MM.1S (cell line): ENCODE measurements at regions not wholly inside any gene's neighbourhood (a gene's known extent, or its start where the extent isn't known, plus 50 kb on each side); places are given as distances from the start of the nearest gene placed in this dataset.

ENCODE experiments used
- DNase-seq: peaks from one replicate; pipeline ENCODE4 v3.0.0-alpha.2; 2015
- H2AFZ ChIP-seq: fragments of 300-600 bp; sonication (generic); 2 replicates; pipeline ENCODE4 v1.6.0; 2016; ENCODE audit warnings: antibody characterized with exemption, low read length
- H3F3A ChIP-seq: fragments of 300-600 bp; sonication (generic); 2 replicates; pipeline ENCODE4 v1.6.1; 2016; ENCODE audit warnings: mild to moderate bottlenecking, antibody characterized with exemption, low read length, moderate library complexity, mixed read lengths; ENCODE audit not compliant: insufficient read depth
- H3K27ac ChIP-seq: fragments of 300-600 bp; sonication (generic); 2 replicates; pipeline ENCODE4 v1.5.1; 2016; ENCODE audit warnings: mild to moderate bottlenecking, low read length
- H3K27me3 ChIP-seq: fragments of 300-600 bp; sonication (generic); replicated peaks from 2 replicates; pipeline ENCODE4 v1.6.0; 2016; ENCODE audit warnings: low read length; ENCODE audit not compliant: insufficient read depth
- H3K36me3 ChIP-seq: fragments of 300-600 bp; sonication (generic); replicated peaks from 2 replicates; pipeline ENCODE4 v1.6.1; 2016; ENCODE audit warnings: mild to moderate bottlenecking, low read length, mixed read lengths; ENCODE audit not compliant: insufficient read depth
- H3K4me1 ChIP-seq: fragments of 300-600 bp; sonication (generic); 2 replicates; pipeline ENCODE4 v1.6.1; 2016; ENCODE audit warnings: low read length, mixed read lengths
- H3K4me2 ChIP-seq: fragments of 300-600 bp; sonication (generic); 2 replicates; pipeline ENCODE4 v1.6.0; 2016; ENCODE audit warnings: low read depth, low read length
- H3K4me3 ChIP-seq: fragments of 300-600 bp; sonication (generic); 2 replicates; pipeline ENCODE4 v1.5.1; 2016; ENCODE audit warnings: low read length, mixed read lengths
- H3K79me2 ChIP-seq: fragments of 300-600 bp; sonication (generic); 2 replicates; pipeline ENCODE4 v1.6.1; 2016; ENCODE audit warnings: mixed run types, low read length, mixed read lengths
- H3K9ac ChIP-seq: fragments of 300-600 bp; sonication (generic); 2 replicates; pipeline ENCODE4 v1.6.1; 2016; ENCODE audit warnings: low read length, mixed read lengths
- H3K9me2 ChIP-seq: fragments of 300-600 bp; sonication (generic); replicated peaks from 2 replicates; pipeline ENCODE4 v1.6.1; 2016; ENCODE audit warnings: mild to moderate bottlenecking, low read length, mixed read lengths; ENCODE audit not compliant: insufficient read depth
- H3K9me3 ChIP-seq: fragments of 300-600 bp; sonication (generic); replicated peaks from 2 replicates; pipeline ENCODE4 v1.6.1; 2016; ENCODE audit warnings: mild to moderate bottlenecking, low read length, mixed read lengths; ENCODE audit not compliant: insufficient read depth
- H4K20me1 ChIP-seq: fragments of 300-600 bp; sonication (generic); 2 replicates; pipeline ENCODE4 v1.6.1; 2016; ENCODE audit warnings: mild to moderate bottlenecking, low read length, moderate library complexity, mixed read lengths; ENCODE audit not compliant: insufficient read depth
- EZH2 ChIP-seq: fragments of 300-600 bp; sonication (generic); optimal IDR thresholded peaks from 2 replicates; pipeline ENCODE3; 2017; ENCODE audit warnings: low read depth, mild to moderate bottlenecking, antibody characterized with exemption, low read length, mixed read lengths
- EZH2phosphoT487 ChIP-seq: fragments of 300-600 bp; sonication (generic); IDR thresholded peaks from 2 replicates; pipeline ENCODE4 v1.6.1; 2018; ENCODE audit warnings: antibody characterized with exemption, low read length
- TF ChIP-seq, protein P1 (sequence below): fragments of 300-600 bp; sonication (generic); IDR thresholded peaks from 2 replicates; pipeline ENCODE4 v1.5.1; 2016; ENCODE audit warnings: antibody characterized with exemption, low read length, mixed read lengths

GRCh38 chr2:120863146-120863545 is 127.5 kb downstream of the GLI2 start:
- TF ChIP-seq EZH2phosphoT487 (no peak), EZH2 (no peak)
- TF ChIP-seq, protein P1, sequence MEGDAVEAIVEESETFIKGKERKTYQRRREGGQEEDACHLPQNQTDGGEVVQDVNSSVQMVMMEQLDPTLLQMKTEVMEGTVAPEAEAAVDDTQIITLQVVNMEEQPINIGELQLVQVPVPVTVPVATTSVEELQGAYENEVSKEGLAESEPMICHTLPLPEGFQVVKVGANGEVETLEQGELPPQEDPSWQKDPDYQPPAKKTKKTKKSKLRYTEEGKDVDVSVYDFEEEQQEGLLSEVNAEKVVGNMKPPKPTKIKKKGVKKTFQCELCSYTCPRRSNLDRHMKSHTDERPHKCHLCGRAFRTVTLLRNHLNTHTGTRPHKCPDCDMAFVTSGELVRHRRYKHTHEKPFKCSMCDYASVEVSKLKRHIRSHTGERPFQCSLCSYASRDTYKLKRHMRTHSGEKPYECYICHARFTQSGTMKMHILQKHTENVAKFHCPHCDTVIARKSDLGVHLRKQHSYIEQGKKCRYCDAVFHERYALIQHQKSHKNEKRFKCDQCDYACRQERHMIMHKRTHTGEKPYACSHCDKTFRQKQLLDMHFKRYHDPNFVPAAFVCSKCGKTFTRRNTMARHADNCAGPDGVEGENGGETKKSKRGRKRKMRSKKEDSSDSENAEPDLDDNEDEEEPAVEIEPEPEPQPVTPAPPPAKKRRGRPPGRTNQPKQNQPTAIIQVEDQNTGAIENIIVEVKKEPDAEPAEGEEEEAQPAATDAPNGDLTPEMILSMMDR, result no peak
- Histone ChIP-seq H3K79me2 (no peaks in the 10 kb centered on the region), H3K4me2 (no peak overlapping the region)

GRCh38 chr2:120863661-120864320 is 128.1 kb downstream of the GLI2 start:
- Histone ChIP-seq H4K20me1 (no peaks in the 10 kb centered on the region), H3F3A (no peaks in the 10 kb centered on the region), H3K9ac (no peak overlapping the region), H3K27ac (no peak overlapping the region), H3K36me3 (no peaks in the 10 kb centered on the region), H2AFZ (no peak overlapping the region), H3K27me3 (no peaks in the 10 kb centered on the region; the same call in 1 of the 2 replicates), H3K9me2 (no peaks in the 10 kb centered on the region), H3K4me3 (no peak overlapping the region), H3K79me2 (no peaks in the 10 kb centered on the region), H3K9me3 (no peaks in the 10 kb centered on the region), H3K4me1 (no peaks in the 10 kb centered on the region), H3K4me2 (no peak overlapping the region)
- no peak for DNase-seq
- TF ChIP-seq EZH2, result no peak
- TF ChIP-seq EZH2phosphoT487, result no peak
- TF ChIP-seq, protein P1, result no peak

More at GRCh38 chr2:120863146-120863545, 127.5 kb downstream of the GLI2 start:
- no peaks in the 10 kb centered on the region for H3K9me3 ChIP-seq
- H3K4me3 ChIP-seq, result no peak overlapping the region
- no peaks in the 10 kb centered on the region for H3K9me2 ChIP-seq
- DNase-seq, result no peak
- H4K20me1 ChIP-seq, result no peaks in the 10 kb centered on the region
- H3K9ac ChIP-seq, result no peak overlapping the region
- H2AFZ ChIP-seq, result no peak overlapping the region
- H3K4me1 ChIP-seq, result no peaks in the 10 kb centered on the region
- no peak overlapping the region for H3K27ac ChIP-seq
- no peaks in the 10 kb centered on the region for H3F3A ChIP-seq
- H3K36me3 ChIP-seq, result no peaks in the 10 kb centered on the region
- no peaks in the 10 kb centered on the region; the same call in 1 of the 2 replicates for H3K27me3 ChIP-seq

GRCh38 chr2:120864981-120865380 is 129.3 kb downstream of the GLI2 start:
- Histone ChIP-seq H3K4me1 (no peaks in the 10 kb centered on the region), H3K27me3 (no peaks in the 10 kb centered on the region; the same call in 1 of the 2 replicates), H3K9me2 (no peaks in the 10 kb centered on the region), H3K4me2 (no peak overlapping the region), H3K36me3 (no peaks in the 10 kb centered on the region), H3F3A (no peaks in the 10 kb centered on the region), H2AFZ (no peak overlapping the region), H3K4me3 (no peak overlapping the region), H3K9me3 (no peaks in the 10 kb centered on the region), H4K20me1 (no peaks in the 10 kb centered on the region), H3K9ac (no peak overlapping the region), H3K79me2 (no peaks in the 10 kb centered on the region), H3K27ac (no peak overlapping the region)
- TF ChIP-seq EZH2, result no peak
- no peak for TF ChIP-seq EZH2phosphoT487
- TF ChIP-seq, protein P1, result no peak
- DNase-seq, result no peak
